ENCODE measurements at regions not wholly inside any gene's neighbourhood (a gene's known extent, or its start where the extent isn't known, plus 50 kb on each side); places are given as distances from the start of the nearest gene placed in this dataset.

DNA sequence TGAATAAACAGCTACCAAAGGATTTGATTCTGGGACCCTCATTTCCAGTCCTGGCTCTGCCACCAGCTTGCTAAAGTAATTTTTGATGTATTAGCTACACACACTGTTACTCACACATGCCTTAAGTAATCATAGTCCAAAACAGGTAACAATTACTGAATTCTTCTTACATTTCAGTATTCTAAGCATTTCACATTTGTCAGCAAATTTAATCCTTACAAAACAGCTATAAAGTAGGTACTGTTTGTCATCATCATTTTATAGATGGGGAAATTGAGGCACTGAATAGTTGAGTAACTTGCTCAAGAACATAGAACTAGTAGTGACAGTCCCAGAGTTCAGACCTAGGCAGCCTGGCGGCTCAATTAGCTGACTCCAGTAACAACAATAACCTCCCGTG, 272.6 kb downstream of the QKI start:
- dilution Hi-C loops (cut with MboI; ENCODE audit: extremely low pct_ligation_motif_present, low sequenced_read_pairs): no loop called here
- DNase-seq (ENCODE audit: low read depth, low spot score): no peak

GRCh38 chr6:163686301-163686700, 271.8 kb downstream of the QKI start:
- dilution Hi-C loops (cut with MboI; ENCODE audit: extremely low pct_ligation_motif_present, low sequenced_read_pairs): no loop called here
- H3K4me1 ChIP-seq (ENCODE audit: control insufficient read depth, extremely low read depth, insufficient read depth, low read length): no peaks in the 10 kb centered on the region

More for the DNA sequence above, 272.6 kb downstream of the QKI start:
- Histone ChIP-seq H2AFZ (ENCODE audit: control insufficient read depth, low read length) (no peak overlapping the region), H3K4me1 (ENCODE audit: control insufficient read depth, extremely low read depth, insufficient read depth, low read length) (no peaks in the 10 kb centered on the region), H3K27me3 (ENCODE audit: control insufficient read depth, extremely low read depth, insufficient read depth, low read length) (no peaks in the 10 kb centered on the region), H3K79me2 (ENCODE audit: control insufficient read depth, insufficient read depth, low read length) (no peaks in the 10 kb centered on the region), H3K4me3 (ENCODE audit: control insufficient read depth in 2 of 3, extremely low read depth in 1 of 3, insufficient read depth in 2 of 3, low read depth in 1 of 3, low read length in 3 of 3) (no peak overlapping the region), H3K9me3 (ENCODE audit: control insufficient read depth, low read depth, low read length) (no peaks in the 10 kb centered on the region), H3K4me2 (ENCODE audit: control insufficient read depth, extremely low read depth, insufficient read depth, low read depth, low read length) (no peak overlapping the region), H3K9me1 (ENCODE audit: control insufficient read depth, extremely low read depth, insufficient read depth, low read length) (no peaks in the 10 kb centered on the region), H3K9ac (ENCODE audit: control insufficient read depth, extremely low read depth, insufficient read depth, low read length) (no peak overlapping the region), H3K36me3 (ENCODE audit: control insufficient read depth in 2 of 2, extremely low read depth in 1 of 2, insufficient read depth in 2 of 2, low read length in 2 of 2) (no peaks in the 10 kb centered on the region), H3K27ac (ENCODE audit: control insufficient read depth, insufficient read depth, low read length) (no peak overlapping the region), H4K20me1 (ENCODE audit: control insufficient read depth, extremely low read depth, insufficient read depth, low read length) (no peaks in the 10 kb centered on the region)
- TF ChIP-seq EZH2 (IDR thresholded peaks at IDR 0.05; ENCODE audit: low read length): no peak
- no peak for TF ChIP-seq CTCF (optimal IDR thresholded peaks at IDR 0.05 in 1 of 3, IDR thresholded peaks at IDR 0.05 in 1 of 3, conservative IDR thresholded peaks at IDR 0.05 in 1 of 3; ENCODE audit: extremely low read depth in 1 of 3, insufficient read depth in 2 of 3, low read length in 3 of 3)
- no peak for FAIRE-seq

More at GRCh38 chr6:163686301-163686700, 271.8 kb downstream of the QKI start:
- Histone ChIP-seq H3K9ac (ENCODE audit: control insufficient read depth, extremely low read depth, insufficient read depth, low read length) (no peak overlapping the region), H3K9me1 (ENCODE audit: control insufficient read depth, extremely low read depth, insufficient read depth, low read length) (no peaks in the 10 kb centered on the region), H3K27ac (ENCODE audit: control insufficient read depth, insufficient read depth, low read length) (no peak overlapping the region), H3K27me3 (ENCODE audit: control insufficient read depth, extremely low read depth, insufficient read depth, low read length) (no peaks in the 10 kb centered on the region), H3K4me2 (ENCODE audit: control insufficient read depth, extremely low read depth, insufficient read depth, low read depth, low read length) (no peak overlapping the region), H3K79me2 (ENCODE audit: control insufficient read depth, insufficient read depth, low read length) (no peaks in the 10 kb centered on the region), H4K20me1 (ENCODE audit: control insufficient read depth, extremely low read depth, insufficient read depth, low read length) (no peaks in the 10 kb centered on the region), H3K36me3 (ENCODE audit: control insufficient read depth in 2 of 2, extremely low read depth in 1 of 2, insufficient read depth in 2 of 2, low read length in 2 of 2) (no peaks in the 10 kb centered on the region), H3K4me3 (ENCODE audit: control insufficient read depth in 2 of 3, extremely low read depth in 1 of 3, insufficient read depth in 2 of 3, low read depth in 1 of 3, low read length in 3 of 3) (no peak overlapping the region), H2AFZ (ENCODE audit: control insufficient read depth, low read length) (no peak overlapping the region), H3K9me3 (ENCODE audit: control insufficient read depth, low read depth, low read length) (no peaks in the 10 kb centered on the region)
- no peak for DNase-seq (ENCODE audit: low read depth, low spot score)
- FAIRE-seq: no peak
- TF ChIP-seq EZH2 (IDR thresholded peaks at IDR 0.05; ENCODE audit: low read length): no peak
- TF ChIP-seq CTCF (optimal IDR thresholded peaks at IDR 0.05 in 1 of 3, IDR thresholded peaks at IDR 0.05 in 1 of 3, conservative IDR thresholded peaks at IDR 0.05 in 1 of 3; ENCODE audit: extremely low read depth in 1 of 3, insufficient read depth in 2 of 3, low read length in 3 of 3): no peak

Data from keratinocyte (primary cell).